NOMO-1 treated with dmso at 0.1 percent for 144 hours (cell line): ENCODE measurements at regions not wholly inside any gene's neighbourhood (a gene's known extent, or its start where the extent isn't known, plus 50 kb on each side); places are given as distances from the start of the nearest gene placed in this dataset.

Experiments
- DNase-seq: peaks from one replicate; lab custom pipeline; 2025; ENCODE audit not compliant: unreplicated experiment; lab: John Stamatoyannopoulos, UW

- no peak for DNase-seq
Measured at GRCh38 chr6:66913657-66914056, 1206.6 kb upstream of the EYS start.

- DNase-seq = no peak
Measured at GRCh38 chr6:66902457-66902856, 1195.4 kb upstream of the EYS start.

- DNase-seq = no peak
Measured at GRCh38 chr6:66900133-66901083, 1193.4 kb upstream of the EYS start.

- DNase-seq = no peak
Measured at GRCh38 chr6:66897576-66897975, 1190.5 kb upstream of the EYS start.

- no peak for DNase-seq
Measured at GRCh38 chr6:66896415-66896814, 1189.4 kb upstream of the EYS start.

GRCh38 chr6:66883453-66883852, 1176.4 kb upstream of the EYS start:
- DNase-seq = no peak

GRCh38 chr6:66866801-66867200, 1159.8 kb upstream of the EYS start:
- no peak for DNase-seq

GRCh38 chr6:66865771-66866170, 1158.7 kb upstream of the EYS start:
- DNase-seq = no peak

GRCh38 chr6:66861007-66861541, 1154.0 kb upstream of the EYS start:
- no peak for DNase-seq

- DNase-seq = no peak
Measured at GRCh38 chr6:66860328-66860727, 1153.3 kb upstream of the EYS start.

- DNase-seq = no peak
Measured at GRCh38 chr6:66858196-66858595, 1151.2 kb upstream of the EYS start.

- DNase-seq = no peak
Measured at GRCh38 chr6:66854014-66854413, 1147.0 kb upstream of the EYS start.

- DNase-seq = no peak
Measured at GRCh38 chr6:66851930-66852329, 1144.9 kb upstream of the EYS start.

GRCh38 chr6:66849843-66850242, 1142.8 kb upstream of the EYS start:
- DNase-seq = no peak

- no peak for DNase-seq
Measured at GRCh38 chr6:66848244-66848953, 1141.4 kb upstream of the EYS start.

- DNase-seq = no peak
Measured at GRCh38 chr6:66838764-66839163, 1131.7 kb upstream of the EYS start.

GRCh38 chr6:66825539-66825938, 1118.5 kb upstream of the EYS start:
- no peak for DNase-seq

- no peak for DNase-seq
Measured at GRCh38 chr6:66814156-66814555, 1107.1 kb upstream of the EYS start.

GRCh38 chr6:66808771-66809170, 1101.7 kb upstream of the EYS start:
- no peak for DNase-seq

- DNase-seq = no peak
Measured at GRCh38 chr6:66796987-66797386, 1090.0 kb upstream of the EYS start.

GRCh38 chr6:66788579-66788978, 1081.6 kb upstream of the EYS start:
- no peak for DNase-seq

- no peak for DNase-seq
Measured at GRCh38 chr6:66772800-66773199, 1065.8 kb upstream of the EYS start.
